ENCODE measurements at regions not wholly inside any gene's neighbourhood (a gene's known extent, or its start where the extent isn't known, plus 50 kb on each side); places are given as distances from the start of the nearest gene placed in this dataset.

GRCh38 chr2:181760521-181760920 lies 80.2 kb upstream of the NEUROD1 start:
- TF ChIP-seq EZH2 (IDR thresholded peaks at IDR 0.05; ENCODE audit: low read length, missing control alignments): no peak
- TF ChIP-seq, protein P1, sequence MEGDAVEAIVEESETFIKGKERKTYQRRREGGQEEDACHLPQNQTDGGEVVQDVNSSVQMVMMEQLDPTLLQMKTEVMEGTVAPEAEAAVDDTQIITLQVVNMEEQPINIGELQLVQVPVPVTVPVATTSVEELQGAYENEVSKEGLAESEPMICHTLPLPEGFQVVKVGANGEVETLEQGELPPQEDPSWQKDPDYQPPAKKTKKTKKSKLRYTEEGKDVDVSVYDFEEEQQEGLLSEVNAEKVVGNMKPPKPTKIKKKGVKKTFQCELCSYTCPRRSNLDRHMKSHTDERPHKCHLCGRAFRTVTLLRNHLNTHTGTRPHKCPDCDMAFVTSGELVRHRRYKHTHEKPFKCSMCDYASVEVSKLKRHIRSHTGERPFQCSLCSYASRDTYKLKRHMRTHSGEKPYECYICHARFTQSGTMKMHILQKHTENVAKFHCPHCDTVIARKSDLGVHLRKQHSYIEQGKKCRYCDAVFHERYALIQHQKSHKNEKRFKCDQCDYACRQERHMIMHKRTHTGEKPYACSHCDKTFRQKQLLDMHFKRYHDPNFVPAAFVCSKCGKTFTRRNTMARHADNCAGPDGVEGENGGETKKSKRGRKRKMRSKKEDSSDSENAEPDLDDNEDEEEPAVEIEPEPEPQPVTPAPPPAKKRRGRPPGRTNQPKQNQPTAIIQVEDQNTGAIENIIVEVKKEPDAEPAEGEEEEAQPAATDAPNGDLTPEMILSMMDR (conservative IDR thresholded peaks at IDR 0.05 in 1 of 2, IDR thresholded peaks at IDR 0.05 in 1 of 2; ENCODE audit: low read depth in 1 of 2, low read length in 2 of 2): no peak

All from fibroblast of lung (primary cell).